Caco-2 (cell line): ENCODE measurements at regions not wholly inside any gene's neighbourhood (a gene's known extent, or its start where the extent isn't known, plus 50 kb on each side); places are given as distances from the start of the nearest gene placed in this dataset.

Experiments
- BruUV-seq: library from RNA; stranded (reverse); fragments of 400-500 nt; replicated peaks from 2 replicates; lab custom pipeline; 2021; lab: Mats Ljungman, UMichigan
- CTCF ChIA-PET: fragments of 300-600 bp; sonication (Branson Sonifier 250); formaldehyde crosslinking; loops from one replicate; lab custom pipeline; 2022; ENCODE audit warnings: antibody characterized with exemption; lab: Charles Lee
- POLR2A ChIA-PET: fragments of 300-600 bp; sonication (Branson Sonifier 250); formaldehyde crosslinking; loops from one replicate; lab custom pipeline; 2022; ENCODE audit warnings: antibody characterized with exemption; lab: Charles Lee
- DNase-seq, 2 experiments: peaks; one replicate each; pipeline versions ENCODE4 v3.0.0 to v3.0.0-alpha.2; 2020 to 2022
- H3K27me3 ChIP-seq: replicated peaks from 2 replicates; pipeline ENCODE4 v1.6.0; 2011; ENCODE audit warnings: low read length; ENCODE audit not compliant: control insufficient read depth, insufficient read depth
- H3K36me3 ChIP-seq: 2 replicates; pipeline ENCODE4 v1.5.1; 2011; ENCODE audit warnings: low read length; ENCODE audit not compliant: control insufficient read depth, insufficient read depth
- H3K4me1 ChIP-seq: fragments of 250-450 bp; sonication (Bioruptor Pico); 2 replicates; pipeline ENCODE4 v1.5.1; 2020; ENCODE audit warnings: mild to moderate bottlenecking
- H3K4me3 ChIP-seq: 2 replicates; pipeline ENCODE4 v1.5.1; 2011; ENCODE audit warnings: low read depth, mild to moderate bottlenecking, control low read depth, low read length
- H3K9me3 ChIP-seq: fragments of 250-450 bp; sonication (Bioruptor Pico); 2 replicates; pipeline ENCODE4 v1.5.1; 2020; ENCODE audit warnings: mild to moderate bottlenecking, moderate library complexity
- H3K27ac Mint-ChIP-seq: one replicate; pipeline ENCODE4 v1.8.0; 2022; ENCODE audit warnings: mixed read lengths; ENCODE audit not compliant: unreplicated experiment
- H3K27me3 Mint-ChIP-seq: one replicate; pipeline ENCODE4 v1.8.0; 2022; ENCODE audit warnings: mixed read lengths; ENCODE audit not compliant: insufficient read depth, unreplicated experiment
- H3K36me3 Mint-ChIP-seq: one replicate; pipeline ENCODE4 v1.8.0; 2022; ENCODE audit warnings: mild to moderate bottlenecking, mixed read lengths; ENCODE audit not compliant: insufficient read depth, unreplicated experiment
- H3K4me1 Mint-ChIP-seq: one replicate; pipeline ENCODE4 v1.8.0; 2022; ENCODE audit warnings: low read depth, mixed read lengths; ENCODE audit not compliant: unreplicated experiment
- H3K4me3 Mint-ChIP-seq: one replicate; pipeline ENCODE4 v1.8.0; 2022; ENCODE audit warnings: mild to moderate bottlenecking, moderate library complexity, mixed read lengths; ENCODE audit not compliant: unreplicated experiment
- H3K9me3 Mint-ChIP-seq: one replicate; pipeline ENCODE4 v1.8.0; 2022; ENCODE audit warnings: mixed read lengths; ENCODE audit not compliant: unreplicated experiment
- CTCF ChIP-seq, 2 experiments: fragments of 200-600 bp in 1 of 2; IDR thresholded peaks; 1 replicate in 1 of 2; 2 replicates in 1 of 2; pipeline versions ENCODE4 v1.5.1 to v1.8.0; 2011 to 2022; ENCODE audit warnings: antibody characterized with exemption in 1 of 2, control low read depth in 1 of 2, inconsistent platforms in 1 of 2, low read depth in 1 of 2, low read length in 1 of 2, mild to moderate bottlenecking in 1 of 2, moderate library complexity in 1 of 2; ENCODE audit not compliant: insufficient read depth in 1 of 2, severe bottlenecking in 1 of 2, unreplicated experiment in 1 of 2
- intact Hi-C: fragments of 100-400 bp; cut with micrococcal nuclease; formaldehyde crosslinking; loops from one replicate; pipeline ENCODE4 v1.10.0; 2022; ENCODE audit not compliant: unreplicated experiment

GRCh38 chr6:167394820-167395219 is 69.9 kb downstream of the TTLL2 start:
- Mint-ChIP-seq H3K4me1 (peaks cover 13% of the 10 kb centered on the region), H3K36me3 (no peaks in the 10 kb centered on the region), H3K4me3 (no peak overlapping the region), H3K27me3 (no peaks in the 10 kb centered on the region), H3K9me3 (no peaks in the 10 kb centered on the region), H3K27ac (no peak overlapping the region)
- Histone ChIP-seq H3K36me3 (no peaks in the 10 kb centered on the region), H3K4me1 (peaks cover 19% of the 10 kb centered on the region), H3K9me3 (no peaks in the 10 kb centered on the region), H3K27me3 (no peaks in the 10 kb centered on the region), H3K4me3 (no peak overlapping the region)
- no TSS peak for BruUV-seq
- intact Hi-C loops = no loop called here
- POLR2A ChIA-PET = no interaction called here
- no peak for TF ChIP-seq CTCF (IDR thresholded peaks at IDR 0.05; ENCODE audit: insufficient read depth in 1 of 2, low read depth in 1 of 2, low read length in 1 of 2, severe bottlenecking in 1 of 2, unreplicated experiment in 1 of 2)
- CTCF ChIA-PET = no interaction called here
- peak in 1 of 2 experiments; percentile 7 for DNase-seq

GRCh38 chr6:167396068-167396658 is 71.3 kb downstream of the TTLL2 start:
- Mint-ChIP-seq H3K4me3 (no peak overlapping the region), H3K27ac (no peak overlapping the region), H3K4me1 (peaks cover 13% of the 10 kb centered on the region), H3K36me3 (no peaks in the 10 kb centered on the region), H3K27me3 (no peaks in the 10 kb centered on the region), H3K9me3 (no peaks in the 10 kb centered on the region)
- no peak for TF ChIP-seq CTCF (IDR thresholded peaks at IDR 0.05; ENCODE audit: insufficient read depth in 1 of 2, low read depth in 1 of 2, low read length in 1 of 2, severe bottlenecking in 1 of 2, unreplicated experiment in 1 of 2)
- H3K9me3 ChIP-seq = no peaks in the 10 kb centered on the region
- peak in 1 of 2 experiments; percentile 9 for DNase-seq
- BruUV-seq = no TSS peak
- H3K4me1 ChIP-seq = peaks cover 19% of the 10 kb centered on the region
- H3K4me3 ChIP-seq = no peak overlapping the region
- H3K36me3 ChIP-seq = no peaks in the 10 kb centered on the region
- intact Hi-C loops = no loop called here
- ChIA-PET CTCF (no interaction called here), POLR2A (no interaction called here)
- H3K27me3 ChIP-seq = no peaks in the 10 kb centered on the region

GRCh38 chr6:167396659-167397490 is 72.0 kb downstream of the TTLL2 start:
- Mint-ChIP-seq H3K27me3 (no peaks in the 10 kb centered on the region), H3K9me3 (no peaks in the 10 kb centered on the region), H3K36me3 (no peaks in the 10 kb centered on the region), H3K27ac (no peak overlapping the region), H3K4me1 (peaks cover 13% of the 10 kb centered on the region), H3K4me3 (no peak overlapping the region)
- Histone ChIP-seq H3K4me3 (no peak overlapping the region), H3K4me1 (peaks cover 19% of the 10 kb centered on the region), H3K9me3 (no peaks in the 10 kb centered on the region), H3K27me3 (no peaks in the 10 kb centered on the region), H3K36me3 (no peaks in the 10 kb centered on the region)
- DNase-seq = peak in 1 of 2 experiments; percentile 20
- BruUV-seq = no TSS peak
- intact Hi-C loops = no loop called here
- POLR2A ChIA-PET = interaction anchor here (0.5 kb wide), 1 partner anchor 737 kb away, joined by 6 read pairs; no protein-coding TSS in a partner anchor
- no peak for TF ChIP-seq CTCF (IDR thresholded peaks at IDR 0.05; ENCODE audit: insufficient read depth in 1 of 2, low read depth in 1 of 2, low read length in 1 of 2, severe bottlenecking in 1 of 2, unreplicated experiment in 1 of 2)
- CTCF ChIA-PET = no interaction called here
